ENCODE measurements at regions not wholly inside any gene's neighbourhood (a gene's known extent, or its start where the extent isn't known, plus 50 kb on each side); places are given as distances from the start of the nearest gene placed in this dataset.

- no peak for TF ChIP-seq CTCF (IDR thresholded peaks at IDR 0.05; ENCODE audit: control extremely low read depth, extremely low read depth, low read depth, missing control alignments)
- no peak for DNase-seq (ENCODE audit: extremely low spot score)
- ChIA-PET POLR2A (no interaction called here), CTCF (interaction anchor here (1.8 kb wide), 1 partner anchor 17 kb away, joined by 7 read pairs; no protein-coding TSS in a partner anchor)
Measured at GRCh38 chr9:32837551-32838058, 54.3 kb downstream of the TMEM215 start.

GRCh38 chr9:32839013-32839885 lies 55.9 kb downstream of the TMEM215 start:
- DNase-seq (ENCODE audit: extremely low spot score) = no peak
- ChIA-PET CTCF (interaction anchor here (0.8 to 1.8 kb wide), 4 partner anchors 19 to 130 kb away, joined by 3 to 7 read pairs (median 4); no protein-coding TSS in a partner anchor), POLR2A (no interaction called here)

GRCh38 chr9:32841314-32841713 lies 58.0 kb downstream of the TMEM215 start:
- ChIA-PET POLR2A (no interaction called here), CTCF (interaction anchor here (1.7 kb wide), 1 partner anchor 11 kb away, joined by 6 read pairs; no protein-coding TSS in a partner anchor)
- no peak for DNase-seq (ENCODE audit: extremely low spot score)
- TF ChIP-seq CTCF (IDR thresholded peaks at IDR 0.05; ENCODE audit: control extremely low read depth, extremely low read depth, low read depth, missing control alignments) = no peak

More at GRCh38 chr9:32839013-32839885, 55.9 kb downstream of the TMEM215 start:
- TF ChIP-seq CTCF (IDR thresholded peaks at IDR 0.05; ENCODE audit: control extremely low read depth, extremely low read depth, low read depth, missing control alignments) = no peak

GRCh38 chr9:32843295-32843694 lies 60.0 kb downstream of the TMEM215 start:
- no peak for TF ChIP-seq CTCF (IDR thresholded peaks at IDR 0.05; ENCODE audit: control extremely low read depth, extremely low read depth, low read depth, missing control alignments)
- no peak for DNase-seq (ENCODE audit: extremely low spot score)
- ChIA-PET CTCF (interaction anchor here (0.9 to 1.4 kb wide), 2 partner anchors 9 to 22 kb away, joined by 3 read pairs; no protein-coding TSS in a partner anchor), POLR2A (no interaction called here)

- TF ChIP-seq CTCF (IDR thresholded peaks at IDR 0.05; ENCODE audit: control extremely low read depth, extremely low read depth, low read depth, missing control alignments) = no peak
- CTCF ChIA-PET = no interaction called here
- DNase-seq (ENCODE audit: extremely low spot score) = no peak
- POLR2A ChIA-PET = no interaction called here
Measured at GRCh38 chr9:32844259-32844658, 60.9 kb downstream of the TMEM215 start.

GRCh38 chr9:32854271-32854670 lies 70.9 kb downstream of the TMEM215 start:
- no peak for DNase-seq (ENCODE audit: extremely low spot score)
- no peak for TF ChIP-seq CTCF (IDR thresholded peaks at IDR 0.05; ENCODE audit: control extremely low read depth, extremely low read depth, low read depth, missing control alignments)
- ChIA-PET CTCF (interaction anchor here (1.3 kb wide), 1 partner anchor 17 kb away, joined by 3 read pairs; no protein-coding TSS in a partner anchor), POLR2A (no interaction called here)
